ENCODE measurements at regions not wholly inside any gene's neighbourhood (a gene's known extent, or its start where the extent isn't known, plus 50 kb on each side); places are given as distances from the start of the nearest gene placed in this dataset.

DNA sequence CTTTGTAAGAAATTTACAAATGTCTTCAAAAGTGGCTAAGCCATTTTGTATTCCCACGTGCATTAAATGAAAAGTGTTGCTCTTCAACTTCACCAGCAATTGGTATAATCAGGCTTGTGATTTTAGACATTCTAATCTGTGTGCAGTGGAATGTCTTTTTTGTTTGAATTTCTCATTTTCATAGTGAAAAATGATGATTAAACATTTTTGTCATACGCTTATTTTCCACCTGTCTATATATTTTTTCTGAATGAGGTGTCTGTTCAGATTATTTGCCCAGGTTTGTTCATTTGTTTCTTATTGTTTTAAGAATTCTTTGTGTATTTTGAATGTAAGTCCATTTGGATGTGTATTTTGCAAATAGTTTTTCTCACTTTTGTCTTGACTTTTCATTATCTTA is 558.1 kb downstream of the TENT5A start:
- TF ChIP-seq POLR2AphosphoS5 (IDR thresholded peaks at IDR 0.05; ENCODE audit: low read depth) = no peak
- TF ChIP-seq, protein P1, sequence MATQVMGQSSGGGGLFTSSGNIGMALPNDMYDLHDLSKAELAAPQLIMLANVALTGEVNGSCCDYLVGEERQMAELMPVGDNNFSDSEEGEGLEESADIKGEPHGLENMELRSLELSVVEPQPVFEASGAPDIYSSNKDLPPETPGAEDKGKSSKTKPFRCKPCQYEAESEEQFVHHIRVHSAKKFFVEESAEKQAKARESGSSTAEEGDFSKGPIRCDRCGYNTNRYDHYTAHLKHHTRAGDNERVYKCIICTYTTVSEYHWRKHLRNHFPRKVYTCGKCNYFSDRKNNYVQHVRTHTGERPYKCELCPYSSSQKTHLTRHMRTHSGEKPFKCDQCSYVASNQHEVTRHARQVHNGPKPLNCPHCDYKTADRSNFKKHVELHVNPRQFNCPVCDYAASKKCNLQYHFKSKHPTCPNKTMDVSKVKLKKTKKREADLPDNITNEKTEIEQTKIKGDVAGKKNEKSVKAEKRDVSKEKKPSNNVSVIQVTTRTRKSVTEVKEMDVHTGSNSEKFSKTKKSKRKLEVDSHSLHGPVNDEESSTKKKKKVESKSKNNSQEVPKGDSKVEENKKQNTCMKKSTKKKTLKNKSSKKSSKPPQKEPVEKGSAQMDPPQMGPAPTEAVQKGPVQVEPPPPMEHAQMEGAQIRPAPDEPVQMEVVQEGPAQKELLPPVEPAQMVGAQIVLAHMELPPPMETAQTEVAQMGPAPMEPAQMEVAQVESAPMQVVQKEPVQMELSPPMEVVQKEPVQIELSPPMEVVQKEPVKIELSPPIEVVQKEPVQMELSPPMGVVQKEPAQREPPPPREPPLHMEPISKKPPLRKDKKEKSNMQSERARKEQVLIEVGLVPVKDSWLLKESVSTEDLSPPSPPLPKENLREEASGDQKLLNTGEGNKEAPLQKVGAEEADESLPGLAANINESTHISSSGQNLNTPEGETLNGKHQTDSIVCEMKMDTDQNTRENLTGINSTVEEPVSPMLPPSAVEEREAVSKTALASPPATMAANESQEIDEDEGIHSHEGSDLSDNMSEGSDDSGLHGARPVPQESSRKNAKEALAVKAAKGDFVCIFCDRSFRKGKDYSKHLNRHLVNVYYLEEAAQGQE (IDR thresholded peaks at IDR 0.05; ENCODE audit: insufficient replicate concordance, low read depth) = no peak

Measured in HL-60 (cell line).